GM21423 (cell line): ENCODE measurements at regions not wholly inside any gene's neighbourhood (a gene's known extent, or its start where the extent isn't known, plus 50 kb on each side); places are given as distances from the start of the nearest gene placed in this dataset.

ENCODE experiments used
- ATAC-seq: cut with Tn5 transposase; IDR thresholded peaks from one replicate; pipeline ENCODE4 v1.9.1; 2021; ENCODE audit warnings: mild to moderate bottlenecking, moderate library complexity; ENCODE audit not compliant: unreplicated experiment

DNA sequence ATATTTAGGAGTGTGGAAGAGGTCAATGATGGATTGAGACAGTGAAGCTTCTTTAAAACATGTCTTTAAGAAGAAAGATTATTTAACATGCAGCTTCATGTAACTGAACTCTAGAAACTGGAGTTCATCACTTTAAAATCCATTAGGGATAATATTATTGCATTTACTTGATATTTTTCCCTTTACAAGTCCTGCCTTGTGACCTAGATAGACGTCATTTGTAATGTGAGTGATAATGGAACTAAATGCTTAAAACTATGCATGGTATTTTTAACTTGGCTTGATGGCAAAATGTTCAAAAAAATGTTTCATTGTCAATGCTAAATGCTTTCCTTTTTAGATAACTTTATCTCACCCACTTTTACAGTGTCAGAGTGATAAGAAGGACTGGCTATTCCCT, 723.7 kb downstream of the RWDD3 start:
- ATAC-seq: no peak

DNA sequence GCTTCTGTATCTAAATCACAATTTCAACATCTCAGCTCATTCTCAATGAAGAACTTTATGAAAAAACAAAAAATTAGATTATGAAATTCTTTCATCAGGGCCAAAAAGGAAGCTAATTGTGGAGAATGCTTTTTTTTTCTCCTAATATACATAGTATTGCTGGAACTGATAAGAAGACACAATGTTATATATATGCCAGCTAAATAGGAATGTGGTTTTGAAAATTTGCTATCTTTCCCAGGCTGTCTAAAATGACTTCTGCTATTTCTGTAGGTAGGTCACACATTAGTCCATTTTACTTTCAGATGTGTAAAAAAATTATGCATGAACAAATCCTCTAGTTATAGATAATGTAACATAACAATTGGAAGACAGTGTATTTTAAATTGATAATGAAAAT, 732.9 kb downstream of the RWDD3 start:
- no peak for ATAC-seq

DNA sequence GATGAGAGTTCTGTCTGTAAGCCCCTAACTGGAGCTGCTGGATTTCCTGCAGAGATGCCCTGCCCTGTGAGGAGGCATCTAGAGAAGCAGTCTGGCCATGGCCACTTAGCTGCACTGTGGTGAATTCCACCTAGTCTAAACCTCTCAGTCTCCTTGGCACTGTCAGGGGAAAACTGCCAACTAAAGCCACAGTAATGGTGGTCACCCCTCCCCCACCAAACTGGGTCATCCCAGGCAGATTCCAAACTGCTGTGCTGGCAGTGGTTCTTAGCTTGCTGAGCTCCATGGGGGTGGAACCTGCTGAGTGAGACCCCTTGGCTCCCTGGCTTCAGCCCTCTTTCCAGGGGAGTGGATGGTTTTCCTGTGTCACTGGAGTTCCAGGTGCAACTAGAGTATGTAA, 740.6 kb downstream of the RWDD3 start:
- ATAC-seq: no peak

DNA sequence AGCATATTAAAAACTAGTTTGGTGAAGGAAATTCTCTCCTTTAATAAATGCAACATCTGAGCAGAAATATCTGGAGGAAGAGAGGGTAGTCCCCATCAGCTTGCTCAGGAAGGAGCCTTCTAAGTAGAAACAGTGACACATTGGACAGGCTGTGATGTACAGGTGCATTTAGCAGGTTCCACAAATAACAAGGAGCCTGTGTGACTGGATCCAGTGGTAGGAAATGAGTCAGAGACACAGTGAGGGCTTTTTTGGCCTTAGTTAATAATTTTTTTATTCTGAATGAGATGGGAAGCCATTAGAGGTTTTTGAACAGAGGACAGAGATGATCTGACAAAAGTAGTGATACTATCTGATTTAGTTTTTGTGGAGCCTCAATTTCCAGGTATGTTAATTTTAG, 738.9 kb upstream of the PTBP2 start:
- ATAC-seq: no peak

DNA sequence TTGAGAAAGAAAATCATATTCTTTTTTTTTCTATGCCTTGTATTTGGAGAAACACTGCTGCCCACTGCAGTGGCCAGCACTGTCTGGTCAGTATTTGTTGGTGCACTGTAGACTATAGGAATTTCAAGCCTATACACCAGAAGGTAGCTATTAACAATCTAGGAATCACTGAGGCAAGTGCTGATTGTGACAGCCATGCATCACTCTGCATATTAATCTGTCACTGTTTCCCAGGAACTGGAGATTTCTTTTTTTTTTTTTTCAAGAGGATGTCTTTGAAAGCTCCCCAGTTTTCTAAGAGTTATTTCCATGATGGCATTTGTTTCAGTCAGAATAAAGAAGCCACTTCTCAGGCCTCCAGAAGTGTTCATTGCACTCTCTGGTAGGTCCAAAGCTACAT, 737.8 kb upstream of the PTBP2 start:
- no peak for ATAC-seq

DNA sequence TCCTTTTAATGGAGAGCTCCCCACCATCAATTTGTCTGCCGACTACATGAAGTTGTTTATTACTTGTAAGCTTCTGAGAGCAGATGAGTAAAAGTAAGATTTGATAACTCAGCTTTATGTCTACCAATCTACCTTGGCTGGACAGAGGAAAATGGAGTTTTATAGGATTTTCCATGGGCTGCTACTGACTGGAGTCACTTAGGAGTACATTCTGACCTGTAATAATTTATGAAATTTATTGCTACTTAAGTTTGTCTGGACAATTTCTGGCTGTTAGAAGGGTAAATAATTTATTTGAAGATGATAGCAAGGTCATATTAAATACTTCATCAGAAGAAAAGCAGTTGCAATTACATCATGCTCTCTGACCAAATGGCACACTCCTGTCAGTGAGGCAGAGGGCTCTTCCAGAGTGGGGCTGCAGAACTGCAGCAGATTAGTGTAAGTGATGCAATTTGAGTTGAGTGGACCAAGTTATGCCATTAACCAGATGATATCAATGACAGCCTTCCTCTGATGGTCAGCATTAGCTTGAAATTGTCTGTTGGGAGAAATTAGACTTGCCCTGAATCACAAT, 736.7 kb upstream of the PTBP2 start:
- ATAC-seq: no peak

DNA sequence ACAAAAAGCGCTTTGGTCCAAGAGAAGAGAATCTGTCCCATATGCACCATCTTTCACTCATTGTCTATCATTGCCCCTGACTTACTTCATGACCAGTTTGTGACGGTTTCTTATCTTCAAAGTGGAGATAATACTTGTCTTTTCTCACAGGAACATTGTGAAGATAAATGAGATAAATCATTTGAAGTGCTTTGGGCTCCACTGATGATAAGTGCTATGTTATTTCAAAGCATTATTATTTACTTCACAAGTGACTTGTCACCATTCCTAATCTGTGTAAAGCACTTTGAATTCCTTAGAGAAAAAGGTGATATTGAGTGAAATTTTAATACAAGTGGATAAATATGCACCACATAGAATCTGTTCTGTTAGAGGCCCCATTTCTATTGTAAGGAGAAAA, 731.6 kb upstream of the PTBP2 start:
- no peak for ATAC-seq

DNA sequence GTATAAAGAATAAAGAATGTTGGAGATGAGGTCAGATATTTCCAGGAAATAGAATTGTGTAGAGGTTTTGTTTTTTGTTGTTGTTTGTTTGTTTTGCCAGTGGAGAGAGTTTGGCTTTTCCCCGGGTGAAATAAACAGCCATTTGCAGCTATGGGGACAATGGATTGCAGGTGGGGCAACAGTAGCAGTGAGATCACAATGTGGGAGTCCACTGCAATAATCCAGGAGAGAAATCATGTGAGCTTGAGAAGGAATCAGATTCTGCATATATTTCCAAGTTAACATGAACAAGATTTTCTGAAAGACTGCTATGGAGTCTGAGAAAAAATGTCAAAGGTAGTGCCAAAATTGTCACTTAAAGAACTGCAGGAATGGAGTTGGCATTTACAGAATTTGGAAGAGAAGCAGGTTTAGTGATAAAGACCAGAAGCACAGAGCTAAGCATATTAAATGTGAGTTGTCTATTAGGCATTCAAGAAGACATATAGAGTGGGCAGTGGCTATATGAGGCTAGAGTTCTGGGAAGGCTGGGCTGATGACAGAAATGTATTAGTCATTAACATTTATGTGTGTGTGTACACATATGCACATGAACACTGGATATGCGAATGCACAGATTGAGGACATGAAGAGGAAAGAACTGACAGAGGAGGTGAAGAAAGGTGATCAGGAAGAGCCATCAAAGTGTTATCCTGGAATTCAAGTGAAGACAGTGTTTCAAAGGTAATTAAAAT, 729.6 kb upstream of the PTBP2 start:
- no peak for ATAC-seq

DNA sequence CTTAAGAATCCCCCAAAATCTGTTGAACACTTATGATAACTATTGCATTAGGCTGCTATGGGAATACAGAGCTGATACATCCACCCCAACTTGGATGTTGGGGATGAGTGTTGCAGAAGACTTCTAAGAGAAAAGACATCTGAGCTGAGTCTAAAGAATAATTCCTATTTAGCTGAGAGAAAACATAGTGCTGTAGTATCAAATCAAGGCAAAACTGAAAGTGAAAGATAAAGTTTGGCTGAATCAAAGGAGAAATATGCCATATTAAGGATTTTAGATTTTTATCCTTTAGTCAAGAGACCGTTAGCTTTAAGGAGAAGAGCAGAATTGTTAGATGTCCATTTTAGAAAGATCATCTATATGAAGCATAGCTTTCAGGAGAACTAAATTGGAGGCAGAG, 726.9 kb upstream of the PTBP2 start:
- no peak for ATAC-seq

DNA sequence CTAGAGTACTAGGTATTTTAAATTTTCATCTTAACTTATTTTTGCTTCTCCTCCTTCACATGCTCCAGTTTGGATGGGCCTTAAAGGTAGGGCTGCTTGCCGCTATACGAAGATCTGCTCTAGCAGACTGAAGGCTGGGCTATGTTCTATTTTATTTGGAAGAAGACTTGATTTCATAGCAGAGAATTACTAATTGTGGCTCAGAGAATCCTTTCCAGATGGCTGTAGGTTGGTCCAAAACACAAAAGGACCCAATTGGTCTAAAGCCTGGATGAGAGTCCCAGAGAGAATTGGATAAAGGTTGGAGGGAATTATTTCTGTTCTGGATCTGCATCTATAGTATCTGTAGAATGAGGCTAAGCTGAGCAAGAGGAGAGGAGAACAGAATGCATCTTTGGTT, 719.4 kb upstream of the PTBP2 start:
- ATAC-seq: no peak

DNA sequence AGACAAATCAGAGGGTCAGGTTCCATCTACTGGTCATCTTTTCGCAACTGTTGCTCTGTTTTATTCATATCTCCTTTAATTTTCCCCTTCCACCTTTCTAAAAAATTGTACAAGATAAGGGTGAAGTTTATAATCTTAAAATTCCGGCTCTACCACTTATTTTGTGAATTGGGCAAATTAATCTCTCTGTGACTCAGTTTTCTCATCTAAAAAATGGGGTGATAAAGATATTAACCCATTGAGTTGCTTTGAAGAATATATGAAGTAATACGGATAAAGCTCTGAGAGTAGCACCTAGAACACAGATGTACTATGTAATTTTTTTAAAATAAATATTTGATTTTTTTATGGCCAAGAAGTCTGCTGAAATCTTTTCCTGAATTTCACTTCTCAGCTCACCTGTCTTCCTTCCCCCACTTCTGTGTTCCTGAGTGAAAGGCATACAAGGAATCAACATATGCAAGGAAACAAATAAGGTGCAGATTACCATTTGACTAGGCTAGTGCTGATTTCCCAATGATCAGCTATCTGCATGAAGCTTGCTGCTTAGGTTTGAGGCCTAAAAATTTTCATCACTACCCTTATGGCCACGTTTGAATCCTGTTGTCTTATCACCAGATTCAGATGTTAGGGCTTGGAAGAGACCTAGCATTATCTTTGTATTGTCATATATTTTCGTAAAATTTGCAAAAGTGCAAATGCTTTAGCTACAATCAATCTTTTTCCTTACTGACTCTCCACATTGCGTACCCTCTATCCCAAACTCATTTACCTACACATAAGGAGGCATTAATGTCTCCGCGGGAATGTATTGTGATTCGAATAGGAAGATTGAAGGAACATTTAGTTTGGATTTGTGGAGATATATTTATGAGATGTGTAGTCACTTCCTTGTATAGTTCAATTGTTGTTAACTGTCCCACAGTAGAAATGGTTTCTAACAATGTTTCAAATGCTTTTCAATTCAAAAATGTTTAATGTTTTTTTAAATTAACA, 718.3 kb upstream of the PTBP2 start:
- no peak for ATAC-seq

DNA sequence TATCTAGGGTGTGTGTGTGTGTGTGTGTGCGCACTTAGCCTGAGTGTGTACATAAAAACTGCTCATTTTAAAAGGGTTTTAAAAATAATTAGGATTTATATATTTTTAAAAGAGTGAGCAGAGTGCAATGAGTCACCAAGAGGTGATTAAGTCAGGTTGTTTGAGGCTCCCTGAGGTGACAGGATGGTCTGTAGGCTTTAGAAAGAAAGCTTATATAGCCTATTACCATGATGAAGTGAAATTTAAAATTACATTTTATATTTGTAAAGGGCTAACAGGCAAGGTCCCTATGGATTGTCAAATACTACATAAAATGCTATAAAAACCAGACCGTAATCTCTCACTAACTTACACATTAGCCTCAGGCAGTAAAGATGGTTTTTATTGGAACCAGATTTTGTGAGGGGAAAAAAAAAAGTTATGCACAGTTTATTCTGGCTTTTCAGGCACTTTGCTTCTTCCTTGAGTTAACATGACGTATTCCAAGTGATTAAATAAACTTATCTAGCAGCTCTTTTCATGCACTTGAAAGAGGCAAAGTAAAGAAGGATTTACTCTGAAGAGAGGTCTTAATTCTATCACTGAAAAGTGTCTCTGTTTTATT, 711.7 kb upstream of the PTBP2 start:
- no peak for ATAC-seq

DNA sequence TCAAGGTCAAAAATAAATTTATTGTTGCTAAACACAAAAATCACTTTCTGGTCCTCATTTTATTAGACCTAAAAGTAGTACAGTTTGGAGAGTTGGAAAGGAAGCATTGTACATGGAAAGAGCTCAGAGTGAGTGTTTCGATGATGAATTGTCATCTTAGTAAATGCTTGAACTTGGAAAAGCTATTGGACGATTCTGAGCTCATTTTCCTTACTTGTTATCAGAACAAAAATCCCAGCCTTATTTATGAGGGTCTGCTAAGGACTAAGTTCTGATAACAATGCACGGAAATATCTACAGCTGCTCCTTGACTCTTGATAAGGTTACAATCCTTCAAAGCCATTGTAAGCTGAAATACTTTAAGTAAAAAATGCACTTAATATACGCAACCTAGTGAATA, 710.0 kb upstream of the PTBP2 start:
- ATAC-seq: no peak

DNA sequence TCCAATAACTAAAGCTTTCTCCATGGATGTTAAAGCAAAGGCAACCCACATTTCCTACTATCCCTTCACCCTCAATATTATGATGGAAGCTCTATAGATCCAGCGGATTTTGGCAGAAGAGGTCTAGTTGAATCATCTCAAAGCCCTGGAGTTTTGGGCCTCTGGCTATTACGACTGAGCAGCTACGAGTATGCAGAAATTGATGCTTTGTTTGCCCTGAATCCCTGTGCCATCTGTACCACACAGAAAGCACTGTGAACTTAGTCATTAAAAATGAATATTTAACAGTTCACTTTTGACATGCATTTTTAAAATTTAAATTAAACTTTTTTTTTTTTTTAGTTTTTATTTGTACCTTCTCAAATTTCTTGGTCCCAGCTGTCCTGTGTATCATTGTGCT, 705.4 kb upstream of the PTBP2 start:
- no peak for ATAC-seq

DNA sequence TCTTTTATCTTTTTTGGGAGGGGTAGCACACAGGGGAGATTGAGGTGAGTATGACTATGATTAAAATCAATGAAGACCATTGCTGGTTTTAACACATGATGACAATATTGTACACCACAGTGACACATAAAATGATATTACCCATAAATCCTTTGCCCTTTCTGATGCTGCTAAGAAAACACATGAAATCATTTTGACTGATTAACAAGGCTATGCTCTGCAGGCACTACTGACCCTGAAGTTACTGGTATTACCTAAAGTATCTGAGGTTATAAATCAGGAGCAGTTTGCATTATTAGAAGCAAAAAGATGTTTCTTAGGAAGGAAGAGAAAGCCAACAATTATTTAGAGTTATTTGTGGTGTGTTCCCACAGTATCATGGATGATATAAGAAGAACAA, 701.2 kb upstream of the PTBP2 start:
- ATAC-seq: no peak

DNA sequence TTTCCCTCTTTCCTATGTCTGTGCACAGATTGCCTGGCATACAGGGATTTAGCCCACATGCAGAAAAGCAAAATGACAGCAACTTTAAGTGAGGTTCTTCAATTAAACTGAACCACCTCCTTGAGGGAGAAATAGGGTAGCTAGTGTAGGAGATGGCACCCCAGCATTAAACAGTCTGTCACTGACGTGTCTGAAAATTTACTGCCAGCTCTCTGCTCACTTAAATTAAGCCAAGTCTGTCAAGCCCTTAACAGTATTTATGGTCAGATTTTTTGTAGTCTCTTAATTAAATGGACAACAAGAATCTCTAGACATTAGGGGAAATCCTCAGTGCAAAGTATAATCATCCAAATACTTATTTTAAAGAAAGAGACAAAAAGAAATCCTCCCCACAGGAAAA, 696.5 kb upstream of the PTBP2 start:
- no peak for ATAC-seq

DNA sequence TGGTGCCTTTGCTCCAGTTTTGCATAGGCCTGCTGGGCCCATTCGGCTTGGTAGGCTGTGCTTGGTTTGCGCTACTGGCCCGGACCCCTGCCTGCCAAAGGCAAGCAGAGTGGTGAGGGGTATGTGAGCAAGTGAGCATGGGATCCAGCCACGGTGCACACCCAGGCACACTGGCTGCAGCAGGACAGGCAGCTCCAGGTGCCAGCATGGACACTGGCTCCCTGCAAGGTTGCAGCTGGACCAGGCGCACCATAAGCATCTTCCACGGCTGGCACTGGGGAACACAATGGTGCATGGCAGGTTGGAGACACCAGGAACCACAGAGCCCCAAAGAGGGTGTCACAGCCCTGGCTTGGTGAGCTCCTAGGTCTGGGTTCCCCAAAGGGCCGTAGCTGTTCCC, 693.5 kb upstream of the PTBP2 start:
- no peak for ATAC-seq

DNA sequence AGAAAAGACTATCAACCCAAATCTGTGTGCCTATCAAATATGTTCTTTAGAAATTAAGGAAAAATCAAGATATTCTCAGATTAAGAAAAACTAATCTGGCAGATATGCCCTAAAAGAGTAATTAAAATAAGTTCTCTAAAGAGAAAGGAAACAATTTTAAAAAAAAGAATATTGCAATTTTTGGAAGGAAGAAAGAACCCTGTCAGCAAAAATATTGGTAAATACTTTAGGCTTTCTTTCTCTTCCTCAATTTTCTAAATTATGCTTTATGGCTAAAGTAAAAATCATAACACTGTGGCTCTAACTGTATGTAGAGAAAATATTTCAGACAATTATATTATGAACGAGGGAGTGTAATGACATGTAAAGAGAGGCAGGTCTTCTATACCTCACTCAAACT, 691.3 kb upstream of the PTBP2 start:
- ATAC-seq: no peak

DNA sequence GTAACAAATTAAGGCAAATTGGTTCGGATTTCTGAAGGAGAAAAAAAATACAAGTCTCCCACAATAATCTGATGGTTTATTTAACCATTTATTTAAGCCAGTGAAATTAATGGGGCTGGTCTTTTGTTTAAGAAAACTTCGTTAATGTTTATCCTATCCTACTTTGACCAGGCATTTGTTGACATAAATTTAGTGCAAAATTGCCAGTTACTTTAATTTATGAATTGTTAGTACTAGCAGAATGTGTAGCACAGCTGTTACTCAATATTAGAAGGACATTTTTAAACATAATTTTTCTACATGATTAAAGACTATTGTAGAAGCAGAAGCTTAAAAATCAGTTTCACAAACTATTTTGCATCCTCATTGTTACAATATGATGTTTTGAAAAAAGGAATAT, 687.6 kb upstream of the PTBP2 start:
- no peak for ATAC-seq

DNA sequence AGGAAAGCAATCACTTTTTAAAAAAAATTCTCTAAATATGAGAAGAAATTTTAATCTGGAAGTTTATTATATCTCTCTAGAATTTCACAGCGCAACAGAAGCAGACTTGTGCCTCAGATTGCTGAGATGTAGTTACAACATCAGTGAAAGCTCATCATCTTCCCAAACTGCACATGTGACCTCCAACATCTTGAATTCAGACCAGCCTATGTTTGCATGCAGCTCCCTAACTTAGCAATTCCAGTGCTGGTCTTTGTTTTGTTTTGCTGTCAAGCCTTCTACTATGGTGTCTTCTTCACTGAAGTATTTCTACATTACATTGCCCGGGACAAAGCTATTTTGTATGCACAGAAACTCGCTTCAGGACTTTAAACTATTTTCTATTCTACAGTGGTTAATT, 684.8 kb upstream of the PTBP2 start:
- ATAC-seq: no peak

DNA sequence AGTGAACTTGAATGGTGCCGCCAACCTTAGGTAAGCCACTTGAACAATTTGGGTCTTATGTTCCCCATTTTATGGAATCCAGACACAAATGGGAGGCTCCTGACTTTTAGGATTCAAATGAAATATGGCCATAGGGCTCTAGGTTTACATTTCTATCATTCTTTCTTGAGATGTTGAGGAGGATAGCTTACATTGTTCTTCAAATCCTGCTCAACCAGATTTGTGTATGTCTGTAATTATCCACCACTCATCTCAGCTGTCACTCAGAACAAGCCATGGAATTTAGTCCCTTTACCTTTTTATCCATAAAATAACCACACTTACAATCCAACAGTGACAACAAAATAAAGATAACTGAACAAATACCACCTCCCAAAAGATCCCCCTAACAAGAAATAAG, 682.9 kb upstream of the PTBP2 start:
- ATAC-seq: no peak

DNA sequence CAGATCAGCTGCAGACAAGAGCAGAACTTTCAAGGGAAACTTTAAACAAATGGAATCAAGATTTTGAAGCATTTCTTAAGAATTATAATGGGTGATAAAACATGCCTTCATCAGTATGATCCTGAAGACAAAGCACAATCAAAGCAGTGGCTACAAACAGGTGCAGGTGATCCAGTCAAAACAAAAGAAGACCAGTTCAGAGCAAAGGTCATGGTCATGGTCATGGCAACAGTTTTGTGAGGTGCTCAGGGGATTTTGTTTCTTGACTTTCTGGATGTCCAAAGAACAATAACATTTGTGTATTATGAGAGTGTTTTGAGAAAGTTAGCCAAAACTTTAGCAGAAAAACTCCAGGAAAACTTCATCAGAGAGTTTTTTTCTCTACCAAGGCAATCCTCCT, 681.7 kb upstream of the PTBP2 start:
- no peak for ATAC-seq
